Progenitor cell of endocrine pancreas (in vitro differentiated cells): ENCODE measurements at regions not wholly inside any gene's neighbourhood (a gene's known extent, or its start where the extent isn't known, plus 50 kb on each side); places are given as distances from the start of the nearest gene placed in this dataset.

ENCODE experiments used
- DNase-seq: peaks from one replicate; pipeline ENCODE4 v3.0.0; 2021; ENCODE audit warnings: low spot score; ENCODE audit not compliant: unreplicated experiment
- H3K27ac Mint-ChIP-seq: 2 replicates; pipeline ENCODE4 v1.8.0; 2021; ENCODE audit warnings: mild to moderate bottlenecking, moderate library complexity, mixed read lengths
- H3K27me3 Mint-ChIP-seq: 2 replicates; pipeline ENCODE4 v1.8.0; 2021; ENCODE audit warnings: mixed read lengths
- H3K36me3 Mint-ChIP-seq: 2 replicates; pipeline ENCODE4 v1.8.0; 2022; ENCODE audit warnings: mixed read lengths; ENCODE audit not compliant: insufficient read depth
- H3K4me1 Mint-ChIP-seq: 2 replicates; pipeline ENCODE4 v1.8.0; 2021; ENCODE audit warnings: low read depth, mixed read lengths
- H3K4me3 Mint-ChIP-seq: 2 replicates; pipeline ENCODE4 v1.8.0; 2021; ENCODE audit warnings: low read depth, mild to moderate bottlenecking, moderate library complexity, mixed read lengths
- H3K9me3 Mint-ChIP-seq: 2 replicates; pipeline ENCODE4 v1.8.0; 2021; ENCODE audit warnings: low read depth, mixed read lengths
- TF ChIP-seq, protein P1 (sequence below): fragments of 200-600 bp; sonication (generic); IDR thresholded peaks from one replicate; pipeline ENCODE4 v1.5.0; 2021; ENCODE audit warnings: antibody characterized with exemption, mild to moderate bottlenecking; ENCODE audit not compliant: unreplicated experiment

DNA sequence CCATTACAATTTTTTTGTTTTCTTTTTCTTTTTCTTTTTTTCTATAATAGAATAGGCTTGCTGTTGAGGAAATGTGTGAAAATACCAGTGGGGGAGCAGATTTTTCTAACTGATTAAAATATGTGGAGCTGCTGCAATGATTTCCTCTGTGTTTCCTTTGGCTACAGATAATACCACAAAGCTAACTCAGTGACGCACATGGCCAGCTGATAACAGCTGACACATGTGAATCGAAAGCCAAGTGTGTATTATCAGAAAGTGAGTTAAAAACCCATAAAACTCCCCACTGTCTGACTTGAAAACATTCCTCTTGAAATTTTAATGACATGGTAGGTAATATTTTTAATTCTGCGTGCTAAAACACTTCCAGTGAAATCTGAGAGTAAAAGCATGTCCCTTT, 70.8 kb upstream of the AHI1 start:
- H3K27ac Mint-ChIP-seq, result no peak overlapping the region
- H3K36me3 Mint-ChIP-seq, result no peaks in the 10 kb centered on the region

DNA sequence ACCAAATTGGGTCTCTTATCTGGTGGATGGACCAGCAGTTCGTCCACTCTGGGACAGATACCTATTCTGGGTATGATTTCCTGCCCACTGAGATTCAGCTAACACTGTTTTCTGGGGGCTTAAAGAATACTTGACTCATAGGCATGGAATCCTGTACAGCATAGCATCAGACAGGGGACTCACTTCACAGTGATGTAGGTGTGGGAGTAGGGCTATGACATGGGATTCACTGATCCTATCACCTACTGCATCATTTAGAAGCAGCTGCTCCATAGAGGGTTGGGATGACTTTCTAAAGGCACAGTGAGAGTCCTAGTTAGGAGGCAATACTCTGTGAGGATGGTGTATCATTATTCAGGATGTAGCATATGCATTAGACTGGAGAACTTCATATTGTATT, 74.5 kb upstream of the AHI1 start:
- no peak for DNase-seq
- Mint-ChIP-seq H3K27ac (no peak overlapping the region), H3K9me3 (peaks cover 3% of the 10 kb centered on the region), H3K36me3 (no peaks in the 10 kb centered on the region), H3K27me3 (no peaks in the 10 kb centered on the region), H3K4me3 (no peak overlapping the region), H3K4me1 (peaks cover 19% of the 10 kb centered on the region)
- TF ChIP-seq, protein P1, sequence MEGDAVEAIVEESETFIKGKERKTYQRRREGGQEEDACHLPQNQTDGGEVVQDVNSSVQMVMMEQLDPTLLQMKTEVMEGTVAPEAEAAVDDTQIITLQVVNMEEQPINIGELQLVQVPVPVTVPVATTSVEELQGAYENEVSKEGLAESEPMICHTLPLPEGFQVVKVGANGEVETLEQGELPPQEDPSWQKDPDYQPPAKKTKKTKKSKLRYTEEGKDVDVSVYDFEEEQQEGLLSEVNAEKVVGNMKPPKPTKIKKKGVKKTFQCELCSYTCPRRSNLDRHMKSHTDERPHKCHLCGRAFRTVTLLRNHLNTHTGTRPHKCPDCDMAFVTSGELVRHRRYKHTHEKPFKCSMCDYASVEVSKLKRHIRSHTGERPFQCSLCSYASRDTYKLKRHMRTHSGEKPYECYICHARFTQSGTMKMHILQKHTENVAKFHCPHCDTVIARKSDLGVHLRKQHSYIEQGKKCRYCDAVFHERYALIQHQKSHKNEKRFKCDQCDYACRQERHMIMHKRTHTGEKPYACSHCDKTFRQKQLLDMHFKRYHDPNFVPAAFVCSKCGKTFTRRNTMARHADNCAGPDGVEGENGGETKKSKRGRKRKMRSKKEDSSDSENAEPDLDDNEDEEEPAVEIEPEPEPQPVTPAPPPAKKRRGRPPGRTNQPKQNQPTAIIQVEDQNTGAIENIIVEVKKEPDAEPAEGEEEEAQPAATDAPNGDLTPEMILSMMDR, result no peak

More for the DNA sequence above, 70.8 kb upstream of the AHI1 start:
- H3K4me1 Mint-ChIP-seq, result peaks cover 33% of the 10 kb centered on the region
- TF ChIP-seq, protein P1, result no peak
- peaks cover 10% of the 10 kb centered on the region for H3K9me3 Mint-ChIP-seq
- H3K4me3 Mint-ChIP-seq, result no peak overlapping the region
- DNase-seq, result no peak
- no peaks in the 10 kb centered on the region for H3K27me3 Mint-ChIP-seq

DNA sequence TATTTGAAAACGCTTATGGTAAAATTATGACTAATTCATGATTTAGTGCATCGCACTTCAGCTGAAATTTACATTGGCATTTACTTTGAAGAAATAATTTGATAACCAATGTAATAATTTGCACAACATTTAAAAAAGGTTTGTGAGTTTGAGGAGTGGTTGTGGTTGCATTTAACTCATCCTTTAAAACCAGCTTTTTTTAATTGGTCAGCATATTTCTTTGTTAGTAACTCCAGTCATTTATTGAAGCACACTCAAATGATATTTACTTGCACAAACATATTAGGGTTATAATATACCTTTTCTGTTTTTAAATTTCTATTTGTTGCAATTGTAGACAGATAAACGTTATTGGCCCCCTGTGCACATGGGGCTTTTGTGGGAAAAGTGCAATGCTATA, 78.1 kb upstream of the AHI1 start:
- Mint-ChIP-seq H3K9me3 (peaks cover 3% of the 10 kb centered on the region), H3K4me3 (no peak overlapping the region)
- DNase-seq, result no peak

DNA sequence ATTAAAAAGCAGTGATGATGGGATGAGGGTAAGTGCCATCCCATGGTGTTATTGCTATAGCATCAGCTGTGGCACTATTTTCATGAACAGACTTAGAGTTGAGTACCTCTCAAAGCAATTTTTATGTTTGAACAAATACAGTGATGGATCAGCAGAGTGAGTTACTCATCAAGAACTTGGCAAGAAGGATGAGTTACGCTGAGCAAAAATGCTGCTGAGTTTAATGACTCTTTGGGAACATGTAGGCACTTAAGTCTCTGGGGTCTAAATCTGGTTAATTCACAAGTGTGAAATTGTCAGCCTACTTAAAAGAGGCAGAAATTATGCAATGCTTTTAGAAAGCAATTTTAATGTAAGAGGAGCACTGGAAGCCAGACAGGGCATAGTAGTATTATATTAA, 78.5 kb upstream of the AHI1 start:
- no peaks in the 10 kb centered on the region for H3K4me1 Mint-ChIP-seq

More for the DNA sequence above, 78.1 kb upstream of the AHI1 start:
- TF ChIP-seq, protein P1, result no peak
- Mint-ChIP-seq H3K36me3 (no peaks in the 10 kb centered on the region), H3K27me3 (no peaks in the 10 kb centered on the region), H3K4me1 (no peaks in the 10 kb centered on the region), H3K27ac (no peak overlapping the region)

DNA sequence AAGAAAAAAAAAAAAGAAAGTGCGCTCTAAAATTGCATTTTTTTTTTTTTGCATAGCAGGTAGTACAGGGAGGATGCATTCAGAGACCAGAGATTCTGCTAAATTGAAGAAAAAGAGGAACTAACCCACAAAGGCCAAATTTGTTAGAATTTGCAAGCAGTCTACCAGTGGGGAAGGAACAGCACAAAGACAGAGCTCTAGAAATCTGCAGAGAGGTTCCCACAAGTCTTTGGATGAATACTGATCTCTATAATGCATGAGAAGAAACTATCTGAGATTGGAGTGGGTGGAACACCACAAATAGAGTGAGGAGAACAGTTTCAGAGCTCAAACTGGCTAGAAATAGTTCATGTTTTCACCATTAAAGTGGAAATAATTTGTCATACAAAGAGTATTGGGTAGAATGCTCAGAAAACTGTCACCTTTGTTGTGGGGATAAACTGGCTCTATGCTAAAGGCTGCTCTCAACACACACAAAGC, 79.6 kb upstream of the AHI1 start:
- no peaks in the 10 kb centered on the region for H3K36me3 Mint-ChIP-seq
- no peaks in the 10 kb centered on the region for H3K9me3 Mint-ChIP-seq
- no peaks in the 10 kb centered on the region for H3K4me1 Mint-ChIP-seq
- no peak for DNase-seq
- TF ChIP-seq, protein P1, result no peak
- H3K27me3 Mint-ChIP-seq, result no peaks in the 10 kb centered on the region
- no peak overlapping the region for H3K27ac Mint-ChIP-seq
- no peak overlapping the region for H3K4me3 Mint-ChIP-seq

More for the DNA sequence above, 78.5 kb upstream of the AHI1 start:
- TF ChIP-seq, protein P1, result no peak
- DNase-seq, result no peak
- no peak overlapping the region for H3K27ac Mint-ChIP-seq
- no peaks in the 10 kb centered on the region for H3K27me3 Mint-ChIP-seq
- H3K4me3 Mint-ChIP-seq, result no peak overlapping the region
- H3K36me3 Mint-ChIP-seq, result no peaks in the 10 kb centered on the region
- peaks cover 3% of the 10 kb centered on the region for H3K9me3 Mint-ChIP-seq
